Activated CD4-positive, alpha-beta T cell treated with anti-CD3 and anti-CD28 coated beads, Interleukin-2, amount 50 U/mL, for 48 hours (primary cell): ENCODE measurements at regions not wholly inside any gene's neighbourhood (a gene's known extent, or its start where the extent isn't known, plus 50 kb on each side); places are given as distances from the start of the nearest gene placed in this dataset.

Experiments used
- DNase-seq, 2 experiments: peaks; one replicate each; pipeline ENCODE4 v3.0.0-alpha.2; 2020

DNA sequence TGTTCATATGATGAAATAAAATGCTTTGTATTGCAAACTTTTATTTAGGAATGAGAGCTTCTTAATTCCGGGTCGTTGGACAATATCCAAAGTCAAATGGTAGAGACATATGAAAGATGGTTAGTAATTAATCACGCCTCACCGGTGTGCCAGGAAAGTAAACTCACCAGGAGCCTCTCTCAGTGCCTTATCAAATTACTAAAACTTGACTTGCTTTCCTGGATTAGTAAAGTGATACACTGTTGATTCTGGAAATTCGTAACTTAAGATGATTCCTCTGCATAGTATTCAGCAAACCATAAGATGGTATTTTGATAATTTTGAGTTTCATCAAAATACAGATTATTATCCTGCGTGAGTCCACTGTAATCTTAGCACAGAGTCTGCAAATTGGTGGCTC, 115.2 kb downstream of the PAX1 start:
- DNase-seq, result no peak

- DNase-seq, result no peak
These were observed 114.6 kb downstream of the PAX1 start for GRCh38 chr20:21820045-21820444.

- no peak for DNase-seq
These were observed 106.9 kb downstream of the PAX1 start for GRCh38 chr20:21812379-21812778.

- DNase-seq, result no peak
These were observed 104.6 kb downstream of the PAX1 start for GRCh38 chr20:21809961-21810523.

- DNase-seq, result peak; percentile 45 to 50
These were observed 103.6 kb downstream of the PAX1 start for GRCh38 chr20:21808863-21809664.

GRCh38 chr20:21808139-21808538, 102.7 kb downstream of the PAX1 start:
- no peak for DNase-seq

DNA sequence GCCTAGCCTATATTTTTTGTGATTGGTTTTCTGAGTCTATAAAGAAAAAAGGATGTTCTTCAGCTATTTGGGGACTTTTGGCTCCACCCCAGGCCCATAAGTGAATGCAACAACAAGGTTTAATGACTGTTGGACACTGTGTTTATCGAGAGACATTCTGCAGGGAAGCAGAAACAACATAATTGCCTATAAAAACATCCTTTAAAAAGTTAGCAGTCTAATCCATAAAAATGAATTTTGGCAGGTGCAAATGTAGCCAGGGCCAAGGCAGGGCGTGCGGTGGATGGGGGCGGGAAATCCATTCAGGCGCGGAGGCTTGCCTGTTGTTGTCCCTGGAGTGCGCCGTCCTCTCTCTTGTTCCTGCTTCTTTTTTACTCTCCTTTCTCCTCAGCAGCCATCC, 99.3 kb downstream of the PAX1 start:
- DNase-seq, result no peak

GRCh38 chr20:21801193-21801592, 95.7 kb downstream of the PAX1 start:
- DNase-seq, result no peak

DNA sequence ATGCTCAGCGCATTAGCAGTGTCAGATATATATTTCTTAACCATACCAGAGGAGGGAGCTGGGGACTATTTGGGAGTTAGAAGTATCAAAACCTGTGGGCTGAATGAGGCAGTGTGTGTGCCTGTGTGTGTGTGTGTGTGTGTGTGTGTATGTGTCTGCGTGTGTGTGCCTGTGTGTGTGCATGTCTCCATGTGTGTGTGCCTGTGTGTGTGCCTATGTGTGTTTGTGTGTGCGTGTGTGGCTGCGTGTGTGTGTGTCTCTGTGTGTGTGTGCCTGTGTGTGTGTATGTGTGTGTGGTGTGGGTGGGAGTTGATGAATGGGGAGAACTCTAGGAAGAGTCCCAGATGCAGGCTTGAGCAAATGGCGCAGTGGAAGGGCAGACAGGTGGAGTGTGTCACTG, 92.9 kb downstream of the PAX1 start:
- DNase-seq, result no peak

DNA sequence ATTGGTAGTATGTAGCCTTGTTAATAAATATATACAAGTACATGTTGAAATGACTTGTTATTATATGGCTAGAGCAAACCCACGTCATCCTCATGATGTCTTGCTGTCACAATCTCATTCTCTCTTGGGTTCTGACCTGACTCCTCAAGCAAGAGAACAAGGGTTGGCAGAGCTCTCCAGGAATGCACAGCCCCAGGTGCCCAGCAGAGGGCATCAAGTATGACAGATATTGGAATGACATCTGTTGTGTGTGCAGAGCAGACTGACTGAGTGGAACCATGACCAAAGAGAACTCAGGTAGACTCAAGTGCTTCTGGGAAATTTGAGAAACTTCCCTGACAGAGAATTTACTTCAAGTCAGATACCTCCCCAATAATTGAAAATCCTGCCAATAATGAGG, 90.6 kb downstream of the PAX1 start:
- no peak for DNase-seq

DNA sequence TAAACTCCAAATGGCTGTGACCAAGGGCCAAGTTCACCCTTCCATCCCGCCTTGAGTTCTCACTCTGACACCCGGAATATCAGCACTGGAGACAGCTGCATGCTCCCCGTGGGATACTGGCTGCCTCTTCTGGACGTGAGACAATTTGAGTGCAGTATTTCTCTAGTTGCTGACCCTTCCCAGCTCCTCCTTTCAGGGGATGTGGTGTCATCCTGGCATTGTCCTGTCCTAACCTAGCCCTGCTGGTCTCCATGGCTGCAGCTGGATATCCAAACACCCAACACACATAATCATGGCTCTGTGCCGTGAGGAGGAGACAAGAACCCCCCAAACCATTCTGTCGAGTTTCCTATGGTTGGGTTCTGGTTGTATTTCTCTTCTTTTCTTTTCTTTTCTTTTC, 82.6 kb downstream of the PAX1 start:
- no peak for DNase-seq

DNA sequence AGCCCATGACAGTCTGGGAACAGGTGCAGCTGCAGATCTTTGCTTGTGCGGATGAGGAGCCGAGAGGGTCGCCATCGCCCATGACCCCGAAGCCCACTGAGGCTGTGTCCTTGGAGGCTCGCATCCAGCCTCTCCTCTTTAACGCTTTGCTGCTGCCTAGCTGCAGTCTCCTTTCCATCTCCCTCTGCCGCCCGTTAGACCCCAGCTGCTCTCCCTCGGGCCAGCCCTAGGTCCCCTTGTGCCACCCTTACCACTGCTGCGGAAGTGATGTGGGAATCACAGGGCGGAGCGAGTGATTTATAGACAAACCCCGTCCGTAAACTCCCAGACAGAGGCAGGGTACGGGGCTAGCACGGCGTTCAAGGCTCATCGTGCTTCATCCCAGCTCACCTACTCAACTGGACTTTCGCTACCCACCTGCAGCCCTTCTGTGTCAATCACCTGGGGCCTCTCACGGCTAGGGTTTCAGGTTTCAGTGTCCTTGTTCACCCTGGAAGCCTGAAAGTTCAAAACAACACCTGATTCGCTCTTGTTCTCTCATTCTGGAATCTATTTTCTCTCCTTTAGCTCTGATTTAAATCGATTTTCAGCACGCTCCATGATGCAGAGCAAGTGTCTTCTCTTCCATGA, 76.1 kb downstream of the PAX1 start:
- DNase-seq, result no peak

GRCh38 chr20:21780528-21780927, 75.1 kb downstream of the PAX1 start:
- no peak for DNase-seq
